Activated naive CD8-positive, alpha-beta T cell (primary cell): ENCODE measurements at regions not wholly inside any gene's neighbourhood (a gene's known extent, or its start where the extent isn't known, plus 50 kb on each side); places are given as distances from the start of the nearest gene placed in this dataset.
"Not testable (repeated sequence)": the region's sequence is repeated elsewhere in the genome, so short reads cannot be mapped to it uniquely, and the experiment has no call there.

Experiments
- H3K27ac Mint-ChIP-seq: one replicate; pipeline ENCODE4 v1.8.0; 2021; ENCODE audit warnings: mixed read lengths
- H3K27me3 Mint-ChIP-seq: one replicate; pipeline ENCODE4 v1.8.0; 2021; ENCODE audit warnings: mixed read lengths
- H3K36me3 Mint-ChIP-seq: one replicate; pipeline ENCODE4 v1.8.0; 2021; ENCODE audit warnings: mixed read lengths
- H3K4me1 Mint-ChIP-seq: one replicate; pipeline ENCODE4 v1.8.0; 2021; ENCODE audit warnings: low read depth, mixed read lengths
- H3K4me3 Mint-ChIP-seq: one replicate; pipeline ENCODE4 v1.8.0; 2021; ENCODE audit warnings: mild to moderate bottlenecking, mixed read lengths
- H3K9me3 Mint-ChIP-seq: one replicate; pipeline ENCODE4 v1.8.0; 2021; ENCODE audit warnings: low read depth, mixed read lengths

- H3K27me3 Mint-ChIP-seq: peaks cover 4% of the 10 kb centered on the region
- H3K27ac Mint-ChIP-seq: no peak overlapping the region
- no peaks in the 10 kb centered on the region for H3K36me3 Mint-ChIP-seq
- peaks cover 10% of the 10 kb centered on the region for H3K9me3 Mint-ChIP-seq
- no peaks in the 10 kb centered on the region for H3K4me1 Mint-ChIP-seq
- no peak overlapping the region for H3K4me3 Mint-ChIP-seq
Observed at GRCh38 chr1:70827030-70827429, 220.6 kb downstream of the PTGER3 start.

DNA sequence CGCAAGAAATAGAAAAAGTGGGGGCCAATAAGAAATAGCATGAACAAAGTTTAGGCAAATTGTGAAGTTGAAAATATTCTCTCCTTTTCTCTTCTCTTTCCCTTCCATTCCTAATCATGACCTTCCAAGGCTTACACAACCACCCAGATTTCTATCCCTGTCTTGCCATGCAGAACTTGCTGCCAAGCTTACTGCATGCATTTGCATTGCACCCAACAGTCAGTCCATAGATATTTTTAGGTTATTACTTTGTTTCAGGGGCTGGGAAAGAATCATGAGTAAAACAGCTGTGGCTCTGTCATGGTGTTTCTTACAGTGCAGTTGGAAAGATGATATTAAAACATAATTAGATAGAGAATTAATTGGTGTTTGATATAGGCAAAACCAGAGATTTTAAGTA is 219.4 kb downstream of the PTGER3 start:
- Mint-ChIP-seq H3K36me3 (no peaks in the 10 kb centered on the region), H3K4me3 (no peak overlapping the region), H3K4me1 (no peaks in the 10 kb centered on the region), H3K27ac (no peak overlapping the region), H3K9me3 (peaks cover 10% of the 10 kb centered on the region), H3K27me3 (peaks cover 4% of the 10 kb centered on the region)

DNA sequence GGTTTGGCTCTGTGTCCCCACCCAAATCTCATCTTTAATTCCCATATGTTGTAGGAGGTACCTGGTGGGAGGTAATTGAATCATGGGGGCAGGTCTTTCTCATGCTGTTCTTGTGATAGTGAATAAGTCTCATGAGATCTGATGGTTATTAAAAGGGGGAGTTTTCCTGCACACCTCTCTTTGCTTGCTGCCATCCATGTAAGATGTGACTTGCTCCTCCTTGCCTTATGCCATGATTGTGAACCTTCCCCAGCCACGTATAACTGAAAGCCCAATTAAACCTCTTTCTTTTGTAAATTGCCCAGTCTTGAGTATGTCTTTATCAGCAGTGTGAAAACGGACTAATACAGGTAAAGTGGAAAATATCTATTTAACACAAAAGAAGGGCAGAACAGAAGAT is 213.3 kb downstream of the PTGER3 start:
- not testable (repeated sequence) for H3K4me3 Mint-ChIP-seq, H3K4me1 Mint-ChIP-seq, H3K27ac Mint-ChIP-seq, H3K27me3 Mint-ChIP-seq, H3K36me3 Mint-ChIP-seq, H3K9me3 Mint-ChIP-seq

DNA sequence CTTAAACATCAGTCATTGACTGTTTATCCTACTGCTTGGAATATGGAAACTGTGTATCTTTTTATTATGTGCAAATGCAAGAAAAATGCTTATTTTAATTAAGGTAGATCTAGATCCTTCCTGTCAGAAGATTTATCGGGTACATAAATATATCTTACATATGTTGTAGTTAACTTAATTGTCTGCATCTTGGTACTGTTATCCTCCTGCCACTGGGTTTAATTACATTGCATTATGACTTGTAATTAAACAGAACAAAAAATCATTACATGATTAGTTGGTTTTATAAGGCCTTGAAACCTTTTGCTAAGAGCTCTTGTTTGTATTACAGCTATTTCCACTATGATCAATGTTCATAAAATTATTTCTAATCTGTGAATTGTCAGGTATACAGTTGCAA is 211.2 kb downstream of the PTGER3 start:
- no peak overlapping the region for H3K27ac Mint-ChIP-seq
- no peaks in the 10 kb centered on the region for H3K36me3 Mint-ChIP-seq
- H3K4me1 Mint-ChIP-seq: no peaks in the 10 kb centered on the region
- no peak overlapping the region for H3K4me3 Mint-ChIP-seq
- H3K9me3 Mint-ChIP-seq: peaks cover 3% of the 10 kb centered on the region
- no peaks in the 10 kb centered on the region for H3K27me3 Mint-ChIP-seq

GRCh38 chr1:70840260-70840953 is 207.2 kb downstream of the PTGER3 start:
- no peak overlapping the region for H3K4me3 Mint-ChIP-seq
- no peaks in the 10 kb centered on the region for H3K27me3 Mint-ChIP-seq
- no peaks in the 10 kb centered on the region for H3K9me3 Mint-ChIP-seq
- H3K36me3 Mint-ChIP-seq: no peaks in the 10 kb centered on the region
- no peaks in the 10 kb centered on the region for H3K4me1 Mint-ChIP-seq
- H3K27ac Mint-ChIP-seq: no peak overlapping the region

DNA sequence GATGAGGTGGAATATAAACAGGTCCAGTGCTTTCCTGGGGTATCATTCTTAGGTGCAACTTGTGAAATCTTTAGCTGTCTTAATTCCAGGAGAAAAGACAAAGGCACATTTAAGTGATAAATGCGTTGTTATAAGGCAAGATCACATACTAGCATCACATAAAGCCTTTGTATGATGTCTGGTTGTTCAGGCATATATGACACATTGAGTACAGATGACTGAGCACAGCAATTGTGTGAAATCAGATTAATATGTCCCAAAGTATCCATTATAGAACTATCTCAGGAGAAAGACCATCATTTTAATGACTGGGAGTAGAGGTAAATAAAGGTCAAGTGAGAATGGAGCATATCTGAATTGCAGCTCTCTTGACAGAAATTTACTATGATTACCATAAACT is 205.1 kb downstream of the PTGER3 start:
- Mint-ChIP-seq H3K27me3 (no peaks in the 10 kb centered on the region), H3K4me1 (no peaks in the 10 kb centered on the region), H3K9me3 (no peaks in the 10 kb centered on the region), H3K4me3 (no peak overlapping the region), H3K36me3 (no peaks in the 10 kb centered on the region), H3K27ac (no peak overlapping the region)

DNA sequence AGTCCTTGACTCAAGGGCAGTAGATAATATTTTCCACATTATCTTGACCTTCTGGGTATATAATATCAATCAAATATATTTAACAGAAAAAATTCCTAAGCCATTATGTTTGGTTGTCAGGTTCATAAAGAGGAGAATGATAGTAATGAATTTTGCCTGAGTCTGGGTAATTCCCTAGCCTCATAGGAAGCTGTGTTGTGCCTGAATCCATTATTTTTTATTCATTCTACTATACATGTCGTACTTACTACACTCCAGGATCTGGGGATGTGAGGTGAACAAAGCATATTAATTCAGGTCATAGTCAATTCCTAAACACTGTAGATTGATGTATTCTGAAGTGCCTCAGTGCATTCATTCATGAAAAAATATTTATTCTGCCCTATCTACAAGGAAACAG is 204.2 kb downstream of the PTGER3 start:
- Mint-ChIP-seq H3K9me3 (no peaks in the 10 kb centered on the region), H3K27me3 (no peaks in the 10 kb centered on the region), H3K27ac (no peak overlapping the region), H3K4me1 (no peaks in the 10 kb centered on the region), H3K36me3 (no peaks in the 10 kb centered on the region), H3K4me3 (no peak overlapping the region)

DNA sequence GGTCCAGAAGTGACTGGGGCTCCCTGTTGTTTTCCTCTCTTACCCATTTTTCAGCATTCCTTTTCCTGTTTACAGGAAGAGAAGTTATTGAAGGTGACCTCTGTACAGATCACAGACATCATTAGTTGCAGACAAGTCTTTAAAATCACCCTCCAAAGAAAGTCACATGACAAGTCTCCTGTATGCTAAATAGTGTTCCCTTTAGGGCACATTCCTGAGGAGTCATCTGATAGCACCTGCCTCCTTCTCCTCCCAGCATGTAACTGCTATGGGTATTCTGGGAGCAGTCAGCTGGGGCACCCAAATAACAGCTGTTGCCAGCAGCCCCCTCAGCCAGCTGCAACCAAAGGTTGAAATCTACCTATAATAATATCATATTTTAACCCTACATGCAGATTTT is 200.6 kb downstream of the PTGER3 start:
- H3K9me3 Mint-ChIP-seq: no peaks in the 10 kb centered on the region
- no peaks in the 10 kb centered on the region for H3K4me1 Mint-ChIP-seq
- no peaks in the 10 kb centered on the region for H3K36me3 Mint-ChIP-seq
- H3K4me3 Mint-ChIP-seq: no peak overlapping the region
- H3K27ac Mint-ChIP-seq: no peak overlapping the region
- peaks cover 4% of the 10 kb centered on the region for H3K27me3 Mint-ChIP-seq

GRCh38 chr1:70855203-70855602 is 192.4 kb downstream of the PTGER3 start:
- no peaks in the 10 kb centered on the region for H3K36me3 Mint-ChIP-seq
- H3K27me3 Mint-ChIP-seq: peaks cover 3% of the 10 kb centered on the region
- no peak overlapping the region for H3K4me3 Mint-ChIP-seq
- no peak overlapping the region for H3K27ac Mint-ChIP-seq
- no peaks in the 10 kb centered on the region for H3K4me1 Mint-ChIP-seq
- no peaks in the 10 kb centered on the region for H3K9me3 Mint-ChIP-seq

GRCh38 chr1:70856201-70856600 is 191.4 kb downstream of the PTGER3 start:
- Mint-ChIP-seq H3K4me1 (no peaks in the 10 kb centered on the region), H3K9me3 (no peaks in the 10 kb centered on the region), H3K36me3 (no peaks in the 10 kb centered on the region), H3K27me3 (peaks cover 2% of the 10 kb centered on the region), H3K4me3 (no peak overlapping the region), H3K27ac (no peak overlapping the region)

GRCh38 chr1:70863239-70863638 is 184.4 kb downstream of the PTGER3 start:
- H3K36me3 Mint-ChIP-seq: no peaks in the 10 kb centered on the region
- no peak overlapping the region for H3K27ac Mint-ChIP-seq
- no peaks in the 10 kb centered on the region for H3K27me3 Mint-ChIP-seq
- H3K4me3 Mint-ChIP-seq: no peak overlapping the region
- H3K9me3 Mint-ChIP-seq: no peaks in the 10 kb centered on the region
- peaks cover 25% of the 10 kb centered on the region for H3K4me1 Mint-ChIP-seq

GRCh38 chr1:70864302-70864701 is 183.3 kb downstream of the PTGER3 start:
- no peaks in the 10 kb centered on the region for H3K9me3 Mint-ChIP-seq
- H3K4me3 Mint-ChIP-seq: no peak overlapping the region
- peaks cover 25% of the 10 kb centered on the region for H3K4me1 Mint-ChIP-seq
- no peak overlapping the region for H3K27ac Mint-ChIP-seq
- H3K36me3 Mint-ChIP-seq: no peaks in the 10 kb centered on the region
- no peaks in the 10 kb centered on the region for H3K27me3 Mint-ChIP-seq

DNA sequence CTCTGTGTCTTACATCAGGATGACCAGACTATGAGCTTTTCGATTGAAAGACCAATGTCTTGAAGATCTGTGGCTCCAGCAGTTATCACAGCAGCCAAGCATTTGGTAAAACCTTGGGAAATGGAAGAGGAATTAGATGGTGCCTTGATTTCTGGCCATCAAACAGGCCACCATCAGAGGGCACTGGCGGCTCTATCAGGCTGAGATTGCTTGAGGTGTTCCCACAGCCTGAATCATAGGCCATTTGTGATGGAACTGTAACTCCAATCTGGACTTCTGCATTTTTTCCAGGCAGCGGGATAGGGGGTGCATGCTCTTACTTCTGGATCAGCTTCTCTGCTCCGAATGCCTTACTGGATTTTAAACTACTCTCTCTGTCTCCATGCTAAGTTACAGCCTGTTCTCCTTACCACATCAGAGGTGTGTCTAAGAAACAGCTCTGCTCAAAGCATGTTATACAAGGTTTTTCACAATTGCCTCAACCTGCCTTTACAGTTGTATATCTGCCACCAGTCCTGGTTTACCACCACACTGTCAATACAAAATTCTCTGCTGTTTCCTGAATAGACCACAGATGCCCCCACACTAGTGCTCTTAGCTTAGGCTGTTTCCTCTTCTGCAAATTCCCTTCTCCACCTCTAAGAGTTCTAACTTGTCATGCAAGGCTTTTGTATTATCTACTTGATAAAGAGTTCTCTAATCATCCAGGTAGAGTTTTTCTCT is 180.9 kb downstream of the PTGER3 start:
- peaks cover 25% of the 10 kb centered on the region for H3K4me1 Mint-ChIP-seq
- no peaks in the 10 kb centered on the region for H3K36me3 Mint-ChIP-seq
- H3K4me3 Mint-ChIP-seq: no peak overlapping the region
- H3K27ac Mint-ChIP-seq: no peak overlapping the region
- no peaks in the 10 kb centered on the region for H3K9me3 Mint-ChIP-seq
- H3K27me3 Mint-ChIP-seq: no peaks in the 10 kb centered on the region

DNA sequence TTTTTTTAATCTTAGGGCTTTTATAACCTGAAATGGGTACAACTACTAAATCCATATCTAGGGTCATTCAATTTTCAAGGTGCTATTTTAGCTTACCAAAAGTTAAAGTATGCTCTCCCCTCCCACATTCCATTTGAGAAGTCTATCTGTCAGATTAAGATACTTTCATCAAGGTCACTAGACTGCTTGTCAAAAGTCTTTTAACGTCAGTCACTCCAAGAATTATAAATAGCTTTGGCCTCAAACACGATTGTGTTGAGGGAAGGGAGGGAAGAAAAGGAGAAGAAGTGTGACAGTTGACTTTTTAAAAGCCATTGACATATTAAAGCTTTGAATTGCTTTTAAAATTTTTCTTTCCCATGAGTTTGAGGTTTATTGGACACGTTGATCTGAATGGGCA is 175.8 kb downstream of the PTGER3 start:
- no peak overlapping the region for H3K4me3 Mint-ChIP-seq
- H3K27me3 Mint-ChIP-seq: no peaks in the 10 kb centered on the region
- peaks cover 6% of the 10 kb centered on the region for H3K4me1 Mint-ChIP-seq
- H3K36me3 Mint-ChIP-seq: no peaks in the 10 kb centered on the region
- no peak overlapping the region for H3K27ac Mint-ChIP-seq
- no peaks in the 10 kb centered on the region for H3K9me3 Mint-ChIP-seq

DNA sequence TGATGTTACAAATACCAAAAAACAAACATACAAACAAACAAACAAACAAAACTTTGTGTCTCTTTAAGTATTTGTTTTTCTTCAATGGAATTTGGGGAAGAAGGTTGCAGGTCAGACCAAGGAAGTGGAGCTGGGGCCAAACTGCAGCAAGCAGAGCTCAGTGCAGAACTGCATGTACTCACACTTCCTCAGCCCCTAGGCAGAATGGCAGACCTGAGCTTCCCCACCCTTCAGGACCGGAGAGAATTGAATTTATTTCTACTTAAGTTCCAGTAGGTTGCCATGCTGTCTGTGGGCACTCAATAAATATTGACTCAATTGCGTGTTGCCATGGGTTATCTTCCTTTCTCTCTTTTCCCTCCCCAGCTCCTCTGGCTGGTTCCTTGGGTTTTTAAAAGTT is 173.6 kb downstream of the PTGER3 start:
- no peaks in the 10 kb centered on the region for H3K27me3 Mint-ChIP-seq
- H3K27ac Mint-ChIP-seq: no peak overlapping the region
- no peaks in the 10 kb centered on the region for H3K9me3 Mint-ChIP-seq
- no peaks in the 10 kb centered on the region for H3K4me1 Mint-ChIP-seq
- H3K4me3 Mint-ChIP-seq: no peak overlapping the region
- no peaks in the 10 kb centered on the region for H3K36me3 Mint-ChIP-seq

DNA sequence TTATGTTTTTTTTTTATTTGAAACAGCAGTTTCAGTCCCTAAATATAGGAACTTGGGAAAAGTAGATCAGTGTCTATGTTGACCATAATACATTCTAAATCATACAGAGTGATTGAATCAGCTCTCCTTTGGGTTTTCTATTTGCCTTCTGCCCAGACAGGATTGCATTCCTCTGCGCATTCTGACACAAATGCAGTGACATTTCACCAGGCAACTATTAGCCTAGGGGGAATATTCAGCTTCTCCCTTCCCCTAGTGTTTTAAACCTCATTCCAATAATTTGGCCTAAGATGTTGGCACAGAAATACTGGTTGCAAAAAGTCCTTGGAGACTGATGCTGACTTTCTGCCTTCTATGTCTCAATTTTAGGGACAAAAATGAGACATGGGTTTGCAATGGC is 172.8 kb downstream of the PTGER3 start:
- no peaks in the 10 kb centered on the region for H3K27me3 Mint-ChIP-seq
- H3K36me3 Mint-ChIP-seq: no peaks in the 10 kb centered on the region
- H3K9me3 Mint-ChIP-seq: no peaks in the 10 kb centered on the region
- H3K27ac Mint-ChIP-seq: no peak overlapping the region
- no peak overlapping the region for H3K4me3 Mint-ChIP-seq
- H3K4me1 Mint-ChIP-seq: no peaks in the 10 kb centered on the region
